ENCODE measurements at regions not wholly inside any gene's neighbourhood (a gene's known extent, or its start where the extent isn't known, plus 50 kb on each side); places are given as distances from the start of the nearest gene placed in this dataset.
A peak's percentile ranks its signal among the peaks of the same experiment; 100 is the strongest.
"Not testable (repeated sequence)": the region's sequence is repeated elsewhere in the genome, so short reads cannot be mapped to it uniquely, and the experiment has no call there.

- not testable (repeated sequence) for DNase-seq (ENCODE audit: low read depth in 2 of 2)
Observed at GRCh38 chr18:60062831-60063230, 163.0 kb downstream of the PMAIP1 start.

GRCh38 chr18:60062396-60062795 is 162.6 kb downstream of the PMAIP1 start:
- DNase-seq (ENCODE audit: low read depth in 2 of 2) = no peak

DNA sequence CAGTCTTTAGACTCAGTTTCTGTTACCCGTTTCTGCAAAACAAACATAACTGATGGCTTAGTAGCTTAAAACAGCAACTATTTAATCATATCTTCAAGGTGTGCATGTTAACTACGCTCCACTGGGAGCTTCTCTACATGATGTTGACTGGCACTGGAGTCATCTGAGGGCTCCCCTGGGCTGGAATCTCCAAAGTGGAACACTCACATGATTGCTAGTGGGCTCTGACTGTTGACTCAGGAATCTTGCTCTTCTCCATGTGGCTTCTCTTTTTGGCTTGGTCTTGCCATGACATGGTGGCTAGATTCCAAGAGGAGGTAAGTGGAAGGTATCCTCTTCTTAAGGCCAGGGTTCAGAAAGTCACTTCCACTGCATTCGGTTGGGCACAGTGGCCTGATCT is 160.8 kb downstream of the PMAIP1 start:
- no peak for DNase-seq (ENCODE audit: low read depth in 2 of 2)

DNA sequence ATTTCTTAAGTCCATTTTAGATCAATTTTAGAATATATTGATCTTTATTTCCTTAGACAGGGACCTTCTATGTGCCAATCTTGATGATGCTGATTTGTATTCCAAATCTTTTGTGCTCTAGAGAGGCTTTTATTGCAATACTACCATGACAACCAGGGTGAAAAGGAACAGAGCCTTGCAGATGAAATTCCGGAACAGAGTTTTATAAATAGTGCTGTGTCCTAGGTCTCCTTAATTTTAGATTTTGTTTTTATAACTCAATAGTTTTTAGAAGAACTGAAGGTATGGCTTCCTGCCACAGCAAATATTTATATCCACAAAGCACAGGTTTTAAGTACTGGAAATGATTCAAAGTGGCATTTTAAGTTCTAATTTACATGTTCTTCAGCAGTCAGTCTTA is 160.2 kb downstream of the PMAIP1 start:
- DNase-seq (ENCODE audit: low read depth in 2 of 2) = no peak

DNA sequence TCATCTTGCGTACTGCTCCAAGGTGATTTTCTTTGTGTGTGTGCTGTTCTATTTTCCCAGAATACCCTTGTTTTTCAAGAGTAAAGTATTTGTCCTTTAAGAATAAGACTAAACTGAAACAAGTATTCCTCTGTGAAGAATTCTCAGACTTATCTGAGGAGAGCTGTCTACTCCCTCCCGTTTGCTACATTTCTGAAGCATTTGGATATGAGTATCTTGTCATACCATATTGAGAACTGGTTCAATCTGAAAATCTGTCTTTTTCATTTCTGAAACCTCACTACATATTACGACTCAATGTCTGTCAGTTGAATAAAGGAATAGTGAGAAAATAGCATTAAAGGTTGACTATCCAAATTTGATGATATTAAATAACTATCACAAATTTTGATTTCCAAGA is 159.4 kb downstream of the PMAIP1 start:
- DNase-seq (ENCODE audit: low read depth in 2 of 2) = no peak

DNA sequence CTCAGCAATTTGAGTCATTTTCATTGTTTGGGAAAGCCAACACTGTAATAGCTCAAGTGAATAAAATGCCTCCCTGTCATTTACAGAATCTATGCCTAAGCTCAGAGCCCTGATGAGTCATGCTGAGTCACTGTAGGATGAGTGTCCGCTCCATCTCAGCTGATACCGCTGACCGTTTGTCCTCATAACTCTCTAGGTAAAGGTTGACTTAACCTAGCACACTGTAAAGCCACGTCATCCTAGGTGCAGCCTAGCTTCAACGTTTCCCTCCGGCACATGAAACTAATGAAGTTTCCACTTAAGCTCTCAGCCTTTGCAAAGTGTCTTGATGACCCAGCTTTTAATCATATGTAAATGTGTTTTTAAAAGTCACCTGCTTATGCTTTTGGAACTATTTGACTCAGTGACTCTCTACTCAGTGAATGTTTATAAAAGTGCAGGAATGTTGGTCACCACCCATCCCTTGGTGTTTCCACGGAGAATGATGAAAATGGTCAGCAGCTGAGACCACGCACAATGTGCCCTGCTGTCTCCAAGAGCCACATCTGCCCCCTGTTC is 154.0 kb downstream of the PMAIP1 start:
- peak; percentile 79 to 93 for DNase-seq (ENCODE audit: low read depth in 2 of 2)

DNA sequence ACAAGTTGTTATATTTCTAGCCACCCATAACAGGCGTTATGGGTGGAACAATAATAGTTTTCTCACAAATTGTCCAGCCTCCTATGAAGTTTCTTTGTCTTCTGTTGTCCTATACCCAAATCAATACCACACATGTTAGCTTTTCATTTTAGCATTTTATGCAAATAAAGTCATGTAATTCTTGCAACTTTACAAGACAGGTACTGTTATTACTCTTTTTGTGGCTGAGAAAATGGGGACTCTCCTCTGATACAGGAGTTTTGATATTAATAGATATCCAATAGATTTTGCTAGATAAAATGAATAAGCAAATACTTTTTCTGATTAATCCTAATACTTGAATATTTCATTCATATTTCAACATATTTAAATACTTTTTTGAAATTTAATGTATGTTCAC is 151.0 kb downstream of the PMAIP1 start:
- no peak for DNase-seq (ENCODE audit: low read depth in 2 of 2)

DNA sequence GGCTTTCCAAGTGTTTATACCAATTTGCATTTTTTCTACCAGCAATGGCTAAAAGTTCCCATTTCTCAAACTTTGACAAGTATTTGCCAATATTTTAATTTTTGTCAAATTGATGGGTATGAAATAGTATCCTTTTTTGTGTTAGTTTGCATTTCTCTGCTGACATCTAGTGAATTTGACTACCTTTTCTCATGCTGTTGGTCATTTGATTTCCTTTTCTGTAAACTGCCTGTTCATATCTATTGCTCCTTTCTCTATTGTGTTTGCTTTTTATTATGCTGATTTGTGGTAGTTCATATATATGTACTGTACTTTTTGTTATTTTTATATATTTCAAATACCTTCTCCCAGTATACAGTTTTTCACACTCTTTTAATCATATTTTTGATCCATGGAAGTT is 149.4 kb downstream of the PMAIP1 start:
- no peak for DNase-seq (ENCODE audit: low read depth in 2 of 2)

- DNase-seq (ENCODE audit: low read depth in 2 of 2) = peak; percentile 24 to 54
Observed at GRCh38 chr18:60047556-60047955, 147.8 kb downstream of the PMAIP1 start.

DNA sequence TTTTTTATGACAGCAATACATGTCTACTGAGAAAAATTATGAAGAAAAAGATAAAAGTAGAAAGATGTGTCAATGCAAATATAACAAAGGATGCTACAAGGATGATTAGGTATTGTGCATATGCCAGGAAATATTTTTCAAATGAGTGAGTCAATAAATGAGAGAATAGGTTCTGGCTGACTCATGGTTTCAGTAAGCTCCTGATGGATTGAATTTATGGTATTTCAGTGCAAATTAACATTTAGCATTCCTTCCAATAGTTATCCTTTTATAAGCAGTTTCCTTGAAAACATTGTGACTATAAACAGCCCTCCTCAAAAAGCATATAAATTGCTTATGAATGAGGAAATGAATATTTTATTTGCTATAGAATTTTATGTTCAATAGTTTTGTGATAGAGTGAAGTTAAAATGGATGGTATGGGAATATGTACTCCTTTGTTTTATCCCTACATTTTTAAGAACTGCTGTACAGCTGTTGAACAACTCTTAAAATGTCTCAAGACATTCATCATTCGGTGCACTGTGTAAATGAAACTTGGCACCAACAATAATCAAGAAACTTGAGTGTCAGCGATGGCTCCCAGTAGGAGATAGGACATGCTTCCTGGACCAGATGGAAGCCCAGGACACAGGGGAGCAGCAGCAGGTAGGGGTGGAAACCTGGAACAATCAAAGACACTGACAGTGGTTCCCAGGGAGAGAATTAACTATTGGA is 144.7 kb downstream of the PMAIP1 start:
- peak in 1 of 2 donors; percentile 64 for DNase-seq (ENCODE audit: low read depth in 2 of 2)

- DNase-seq (ENCODE audit: low read depth in 2 of 2) = no peak
Observed at GRCh38 chr18:60040971-60041370, 141.2 kb downstream of the PMAIP1 start.

DNA sequence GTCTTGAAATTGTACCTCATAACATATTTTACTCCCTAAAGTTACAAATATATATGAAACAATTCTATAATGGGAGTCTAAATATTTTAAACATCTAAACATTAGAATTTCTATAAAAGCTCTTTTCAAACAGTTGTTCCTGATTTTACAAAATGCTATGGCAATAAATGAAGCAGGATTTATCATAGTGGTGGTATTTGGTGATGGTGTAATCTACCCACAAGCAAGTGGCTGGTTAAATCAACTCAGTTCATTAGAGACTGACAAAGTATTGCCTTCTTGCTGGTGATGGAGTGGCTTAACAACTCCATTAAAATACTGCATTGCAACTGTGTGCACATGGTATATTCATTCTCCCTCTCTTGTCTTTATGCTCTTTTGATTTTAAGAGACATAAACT is 138.9 kb downstream of the PMAIP1 start:
- no peak for DNase-seq (ENCODE audit: low read depth in 2 of 2)

DNA sequence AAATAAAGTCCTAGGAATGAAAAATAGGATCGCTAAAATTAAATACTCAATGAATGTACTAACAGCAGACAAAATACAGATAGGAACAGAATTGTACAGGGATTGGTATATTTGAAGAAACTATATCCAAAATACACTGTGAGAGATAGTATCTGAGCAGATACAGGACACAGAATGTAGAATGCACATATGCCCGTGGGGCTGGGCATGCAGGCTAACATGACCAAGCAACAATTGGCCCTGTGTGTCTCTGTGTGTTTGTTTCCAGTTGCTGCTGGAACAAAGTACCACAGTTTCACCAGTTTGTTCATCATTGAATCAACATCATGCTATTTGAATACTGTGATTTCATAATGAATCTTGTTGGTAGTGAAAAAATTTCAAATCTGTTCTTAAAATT is 127.6 kb downstream of the PMAIP1 start:
- no peak for DNase-seq (ENCODE audit: low read depth in 2 of 2)

DNA sequence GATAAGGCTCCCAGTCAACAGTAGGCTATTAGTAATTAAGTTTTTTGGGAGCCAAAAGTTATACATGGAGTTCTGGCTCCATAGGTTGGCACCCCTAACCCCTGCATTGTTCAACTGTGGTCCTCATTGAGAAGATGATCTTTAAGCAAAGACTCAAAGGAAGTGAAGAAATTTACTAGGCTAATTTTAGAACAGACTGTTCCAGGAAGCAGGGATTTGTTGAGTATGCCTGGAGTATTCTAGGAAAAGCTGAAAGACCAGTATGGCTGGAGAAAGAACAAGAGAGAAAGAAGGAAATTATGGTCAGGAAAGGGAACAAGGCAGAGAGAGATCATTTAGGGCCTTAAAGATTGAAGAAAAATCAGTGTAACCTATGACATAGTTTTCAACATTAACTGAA is 125.1 kb downstream of the PMAIP1 start:
- no peak for DNase-seq (ENCODE audit: low read depth in 2 of 2)

- no peak for DNase-seq (ENCODE audit: low read depth in 2 of 2)
Observed at GRCh38 chr18:60024345-60024744, 124.5 kb downstream of the PMAIP1 start.

DNA sequence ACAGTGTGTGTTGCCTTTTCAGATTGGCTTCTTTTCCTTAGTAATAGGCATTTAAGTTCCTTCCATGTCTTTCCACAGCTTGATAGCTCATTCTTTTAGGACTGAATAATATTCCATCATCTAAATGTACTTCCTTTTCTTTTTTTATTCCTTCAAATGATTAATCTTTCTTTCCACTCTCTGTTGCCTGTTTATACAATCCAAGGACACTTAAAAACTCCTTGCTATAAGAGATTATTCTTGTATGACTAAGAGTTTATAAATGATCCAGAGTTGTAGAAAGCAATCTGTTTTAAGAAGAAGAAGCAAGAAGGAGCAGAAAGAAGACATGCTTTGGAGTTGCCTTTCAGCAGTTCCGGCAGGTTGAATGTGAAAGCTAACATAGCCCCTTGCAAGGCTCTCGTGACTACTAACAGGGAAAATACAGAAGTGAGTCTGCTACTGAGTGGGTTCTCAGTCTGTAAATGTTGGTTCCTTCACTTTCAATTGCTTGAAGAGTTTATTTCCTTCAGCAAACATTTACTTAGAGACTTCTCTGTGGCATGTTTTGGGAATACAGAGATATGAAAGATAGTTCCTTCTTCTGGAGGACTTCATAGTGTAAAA is 123.0 kb downstream of the PMAIP1 start:
- no peak for DNase-seq (ENCODE audit: low read depth in 2 of 2)

DNA sequence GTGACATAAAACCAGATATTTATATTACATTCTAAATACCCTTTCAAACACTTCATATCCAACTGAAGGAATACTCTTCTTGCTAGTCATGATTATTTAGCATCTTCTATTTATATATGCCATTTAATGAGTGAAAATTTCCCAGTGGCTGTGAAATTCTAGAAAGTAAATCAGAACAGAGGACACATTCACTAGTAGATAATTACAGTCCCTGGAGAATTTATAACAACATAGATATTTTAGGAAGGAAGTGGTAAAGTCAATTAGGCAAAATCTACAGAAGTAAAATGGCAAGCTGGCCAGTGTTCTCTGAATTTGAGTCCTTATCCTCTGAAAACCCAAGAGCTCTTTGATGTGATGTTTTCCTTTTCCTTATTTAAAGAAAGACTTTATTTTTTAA is 121.8 kb downstream of the PMAIP1 start:
- DNase-seq (ENCODE audit: low read depth in 2 of 2) = no peak

GRCh38 chr18:60020107-60020925 is 120.5 kb downstream of the PMAIP1 start:
- no peak for DNase-seq (ENCODE audit: low read depth in 2 of 2)

DNA sequence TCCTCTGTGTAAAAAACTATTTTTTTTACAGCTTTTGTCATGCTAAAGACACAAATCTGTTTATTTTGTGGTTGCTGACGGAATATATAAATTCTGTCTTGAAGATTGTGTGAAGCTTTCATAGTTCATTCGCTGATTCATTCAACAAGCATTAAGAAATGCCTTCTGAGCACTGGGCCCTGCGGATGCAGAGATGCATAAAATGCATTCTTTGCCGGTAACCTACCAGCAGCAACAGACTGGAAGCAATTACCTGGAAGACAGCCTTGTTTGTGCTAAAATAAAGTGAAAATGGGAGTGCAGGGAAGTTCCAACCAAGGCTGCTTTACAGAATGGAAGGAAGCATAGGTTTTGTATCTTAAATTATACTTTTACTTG is 119.7 kb downstream of the PMAIP1 start:
- no peak for DNase-seq (ENCODE audit: low read depth in 2 of 2)

DNA sequence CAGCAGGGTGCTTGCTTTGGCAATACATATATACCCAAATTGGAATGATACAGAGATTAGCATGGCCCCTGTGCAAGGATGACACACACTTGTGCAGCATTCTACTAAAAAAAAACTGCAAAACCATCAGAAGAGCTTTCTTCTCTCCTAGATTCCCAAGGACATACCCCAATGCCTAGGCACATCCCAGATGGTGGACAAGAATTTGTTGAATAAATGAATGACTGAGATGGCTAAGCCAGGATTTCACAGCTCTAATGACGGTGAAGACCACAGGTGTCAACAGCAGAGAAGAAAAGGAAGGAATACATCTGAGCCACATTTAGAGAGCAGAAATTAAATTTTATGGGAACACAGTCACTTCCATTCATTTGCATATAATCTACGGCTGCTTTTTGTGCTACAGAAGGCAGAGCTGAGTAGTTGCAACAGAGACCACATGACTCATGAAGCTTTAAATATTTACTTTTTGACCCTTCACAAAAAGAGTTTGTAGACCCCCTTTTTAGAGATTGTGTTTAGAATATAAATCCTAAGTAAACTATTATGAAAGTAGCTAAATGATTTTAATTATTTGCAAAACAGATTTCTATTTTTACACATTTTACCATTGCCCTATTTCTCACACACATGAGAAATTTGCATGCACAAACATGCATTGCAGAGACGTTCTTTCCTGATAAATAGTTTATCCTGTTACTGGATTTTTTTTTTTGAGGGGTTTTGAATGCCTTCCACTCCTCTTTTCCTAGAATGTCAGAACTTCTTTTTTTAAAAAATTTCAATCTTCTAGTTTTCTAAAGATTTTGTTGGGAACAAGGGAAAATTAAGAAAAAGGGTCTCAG is 119.0 kb downstream of the PMAIP1 start:
- DNase-seq (ENCODE audit: low read depth in 2 of 2) = no peak

GRCh38 chr18:60018134-60018533 is 118.3 kb downstream of the PMAIP1 start:
- DNase-seq (ENCODE audit: low read depth in 2 of 2) = not testable (repeated sequence)

Data from dermis microvascular lymphatic vessel endothelial cell (primary cell).